Panc1 (cell line): ENCODE measurements at regions not wholly inside any gene's neighbourhood (a gene's known extent, or its start where the extent isn't known, plus 50 kb on each side); places are given as distances from the start of the nearest gene placed in this dataset.

Experiments used
- ATAC-seq: fragments of 200-7000 bp; cut with Tn5 transposase; 2 replicates; pipeline ENCODE4 v1.9.1; 2020; ENCODE audit warnings: mild to moderate bottlenecking, moderate library complexity
- BruUV-seq: library from RNA; stranded (reverse); fragments of 400-500 nt; replicated peaks from 2 replicates; lab custom pipeline; 2021; lab: Mats Ljungman, UMichigan
- CTCF ChIA-PET: fragments of 300-600 bp; sonication (Branson Sonifier 250); formaldehyde crosslinking; loops from one replicate; lab custom pipeline; 2022; ENCODE audit warnings: antibody characterized with exemption; lab: Charles Lee
- POLR2A ChIA-PET: fragments of 300-600 bp; sonication (Branson Sonifier 250); formaldehyde crosslinking; loops from one replicate; lab custom pipeline; 2022; ENCODE audit warnings: antibody characterized with exemption; lab: Charles Lee
- DNase-seq: peaks from one replicate; pipeline ENCODE4 v3.0.0-alpha.2; 2010; ENCODE audit warnings: low read depth, low spot score
- H3K27ac ChIP-seq: 2 replicates; pipeline ENCODE4 v1.5.1; 2011; ENCODE audit warnings: mild to moderate bottlenecking, low read length, inconsistent platforms
- H3K27me3 ChIP-seq: fragments of 200-500 bp; sonication (Bioruptor generic); 2 replicates; pipeline ENCODE4 v1.6.0; 2014; ENCODE audit warnings: low read length, inconsistent platforms; ENCODE audit not compliant: control insufficient read depth, insufficient read depth
- H3K36me3 ChIP-seq: fragments of 200-500 bp; sonication (Bioruptor generic); 2 replicates; pipeline ENCODE4 v1.5.1; 2014; ENCODE audit warnings: inconsistent platforms, mild to moderate bottlenecking, low read length, moderate library complexity; ENCODE audit not compliant: control insufficient read depth, insufficient read depth
- H3K4me1 ChIP-seq: 2 replicates; pipeline ENCODE4 v1.5.1; 2011; ENCODE audit warnings: inconsistent platforms, mild to moderate bottlenecking, low read length, moderate library complexity; ENCODE audit not compliant: control insufficient read depth, insufficient read depth
- H3K4me3 ChIP-seq, 2 experiments: 2 replicates each; pipeline ENCODE4 v1.5.1; 2011 to 2012; ENCODE audit warnings: low read depth in 2 of 2, low read length in 2 of 2, mild to moderate bottlenecking in 2 of 2, inconsistent platforms in 1 of 2, moderate library complexity in 1 of 2
- H3K9me3 ChIP-seq: fragments of 200-500 bp; sonication (Bioruptor generic); 2 replicates; pipeline ENCODE4 v1.5.1; 2014; ENCODE audit warnings: low read depth, mild to moderate bottlenecking, inconsistent platforms, low read length, moderate library complexity; ENCODE audit not compliant: control insufficient read depth, insufficient read depth
- POLR2AphosphoS5 ChIP-seq: IDR thresholded peaks from 2 replicates; pipeline ENCODE4 v1.6.1; 2012; ENCODE audit warnings: mild to moderate bottlenecking, low read depth, low read length, moderate library complexity
- SIN3A ChIP-seq: IDR thresholded peaks from 2 replicates; pipeline ENCODE4 v1.6.1; 2012; ENCODE audit warnings: low read depth, mild to moderate bottlenecking, low read length, moderate library complexity, borderline replicate concordance; ENCODE audit not compliant: insufficient read depth
- TCF7L2 ChIP-seq: IDR thresholded peaks from 2 replicates; pipeline ENCODE4 v1.6.1; 2011; ENCODE audit warnings: mild to moderate bottlenecking, low read depth, low read length, inconsistent platforms
- in situ Hi-C: cut with HindIII; loops from 2 replicates; pipeline ENCODE4 v1.10.0; 2016; ENCODE audit warnings: low sequenced_read_pairs, low pct_unique_long_range_greater_than_20kb
- intact Hi-C: fragments of 100-400 bp; cut with micrococcal nuclease; formaldehyde crosslinking; loops from one replicate; pipeline ENCODE4 v1.10.0; 2022; ENCODE audit not compliant: unreplicated experiment
- TF ChIP-seq, protein P1 (sequence below): fragments of 450-650 bp; IDR thresholded peaks from 2 replicates; pipeline ENCODE4 v1.5.1; 2017; ENCODE audit warnings: mild to moderate bottlenecking
- TF ChIP-seq, protein P2 (sequence below), 2 experiments: IDR thresholded peaks; 2 replicates each; pipeline ENCODE4 v1.6.1; 2011 to 2012; ENCODE audit warnings: low read depth in 2 of 2, control low read depth in 1 of 2, low read length in 1 of 2, mild to moderate bottlenecking in 1 of 2, moderate library complexity in 1 of 2; ENCODE audit not compliant: insufficient read depth in 1 of 2

DNA sequence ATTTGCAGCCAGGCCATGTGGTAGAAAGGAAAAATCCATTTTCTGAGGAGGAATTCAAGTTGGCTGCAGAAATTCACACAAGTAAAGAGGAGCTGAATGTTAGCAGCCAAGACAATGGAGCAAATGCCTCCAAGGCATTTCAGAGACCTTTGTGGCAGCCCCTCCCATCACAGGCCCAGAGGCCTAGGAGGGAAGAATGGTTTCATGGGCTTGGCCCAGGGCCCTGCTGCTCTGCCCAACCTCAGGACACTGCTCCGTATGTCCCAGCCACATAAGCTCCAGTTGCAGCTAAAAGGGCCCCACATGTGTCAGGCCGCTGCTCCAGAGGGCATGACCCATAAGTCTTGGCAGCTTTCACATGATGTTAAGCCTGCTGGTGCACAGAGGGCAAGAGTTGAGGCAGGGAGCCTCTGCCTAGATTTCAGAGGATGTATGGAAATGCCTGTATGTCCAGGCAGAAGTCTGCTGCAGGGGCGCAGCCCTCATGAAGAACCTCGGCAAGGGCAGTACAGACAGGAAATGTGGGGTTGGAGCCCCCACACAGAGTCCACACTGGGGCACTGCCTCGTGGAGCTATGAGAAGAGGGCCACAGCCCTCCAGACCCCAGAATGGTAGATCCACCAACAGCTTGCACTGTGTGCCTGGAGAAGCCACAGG, 144.2 kb upstream of the EPB41L4A start:
- no peaks in the 10 kb centered on the region for H3K9me3 ChIP-seq
- BruUV-seq = no TSS peak
- H3K4me1 ChIP-seq = no peaks in the 10 kb centered on the region
- H3K27ac ChIP-seq = no peak overlapping the region
- ATAC-seq = no peak
- intact Hi-C loops = no loop called here
- DNase-seq = no peak
- no peaks in the 10 kb centered on the region for H3K27me3 ChIP-seq
- TF ChIP-seq, protein P1, sequence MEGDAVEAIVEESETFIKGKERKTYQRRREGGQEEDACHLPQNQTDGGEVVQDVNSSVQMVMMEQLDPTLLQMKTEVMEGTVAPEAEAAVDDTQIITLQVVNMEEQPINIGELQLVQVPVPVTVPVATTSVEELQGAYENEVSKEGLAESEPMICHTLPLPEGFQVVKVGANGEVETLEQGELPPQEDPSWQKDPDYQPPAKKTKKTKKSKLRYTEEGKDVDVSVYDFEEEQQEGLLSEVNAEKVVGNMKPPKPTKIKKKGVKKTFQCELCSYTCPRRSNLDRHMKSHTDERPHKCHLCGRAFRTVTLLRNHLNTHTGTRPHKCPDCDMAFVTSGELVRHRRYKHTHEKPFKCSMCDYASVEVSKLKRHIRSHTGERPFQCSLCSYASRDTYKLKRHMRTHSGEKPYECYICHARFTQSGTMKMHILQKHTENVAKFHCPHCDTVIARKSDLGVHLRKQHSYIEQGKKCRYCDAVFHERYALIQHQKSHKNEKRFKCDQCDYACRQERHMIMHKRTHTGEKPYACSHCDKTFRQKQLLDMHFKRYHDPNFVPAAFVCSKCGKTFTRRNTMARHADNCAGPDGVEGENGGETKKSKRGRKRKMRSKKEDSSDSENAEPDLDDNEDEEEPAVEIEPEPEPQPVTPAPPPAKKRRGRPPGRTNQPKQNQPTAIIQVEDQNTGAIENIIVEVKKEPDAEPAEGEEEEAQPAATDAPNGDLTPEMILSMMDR = no peak
- no peak for TF ChIP-seq SIN3A
- TF ChIP-seq, protein P2, sequence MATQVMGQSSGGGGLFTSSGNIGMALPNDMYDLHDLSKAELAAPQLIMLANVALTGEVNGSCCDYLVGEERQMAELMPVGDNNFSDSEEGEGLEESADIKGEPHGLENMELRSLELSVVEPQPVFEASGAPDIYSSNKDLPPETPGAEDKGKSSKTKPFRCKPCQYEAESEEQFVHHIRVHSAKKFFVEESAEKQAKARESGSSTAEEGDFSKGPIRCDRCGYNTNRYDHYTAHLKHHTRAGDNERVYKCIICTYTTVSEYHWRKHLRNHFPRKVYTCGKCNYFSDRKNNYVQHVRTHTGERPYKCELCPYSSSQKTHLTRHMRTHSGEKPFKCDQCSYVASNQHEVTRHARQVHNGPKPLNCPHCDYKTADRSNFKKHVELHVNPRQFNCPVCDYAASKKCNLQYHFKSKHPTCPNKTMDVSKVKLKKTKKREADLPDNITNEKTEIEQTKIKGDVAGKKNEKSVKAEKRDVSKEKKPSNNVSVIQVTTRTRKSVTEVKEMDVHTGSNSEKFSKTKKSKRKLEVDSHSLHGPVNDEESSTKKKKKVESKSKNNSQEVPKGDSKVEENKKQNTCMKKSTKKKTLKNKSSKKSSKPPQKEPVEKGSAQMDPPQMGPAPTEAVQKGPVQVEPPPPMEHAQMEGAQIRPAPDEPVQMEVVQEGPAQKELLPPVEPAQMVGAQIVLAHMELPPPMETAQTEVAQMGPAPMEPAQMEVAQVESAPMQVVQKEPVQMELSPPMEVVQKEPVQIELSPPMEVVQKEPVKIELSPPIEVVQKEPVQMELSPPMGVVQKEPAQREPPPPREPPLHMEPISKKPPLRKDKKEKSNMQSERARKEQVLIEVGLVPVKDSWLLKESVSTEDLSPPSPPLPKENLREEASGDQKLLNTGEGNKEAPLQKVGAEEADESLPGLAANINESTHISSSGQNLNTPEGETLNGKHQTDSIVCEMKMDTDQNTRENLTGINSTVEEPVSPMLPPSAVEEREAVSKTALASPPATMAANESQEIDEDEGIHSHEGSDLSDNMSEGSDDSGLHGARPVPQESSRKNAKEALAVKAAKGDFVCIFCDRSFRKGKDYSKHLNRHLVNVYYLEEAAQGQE (IDR thresholded peaks at IDR 0.05; ENCODE audit: insufficient read depth in 1 of 2, low read depth in 2 of 2, low read length in 1 of 2) = no peak
- TF ChIP-seq TCF7L2 = no peak
- no peak for TF ChIP-seq POLR2AphosphoS5
- no peak overlapping the region for H3K4me3 ChIP-seq
- H3K36me3 ChIP-seq = no peaks in the 10 kb centered on the region
- ChIA-PET CTCF (no interaction called here), POLR2A (no interaction called here)
- in situ Hi-C loops = no loop called here

DNA sequence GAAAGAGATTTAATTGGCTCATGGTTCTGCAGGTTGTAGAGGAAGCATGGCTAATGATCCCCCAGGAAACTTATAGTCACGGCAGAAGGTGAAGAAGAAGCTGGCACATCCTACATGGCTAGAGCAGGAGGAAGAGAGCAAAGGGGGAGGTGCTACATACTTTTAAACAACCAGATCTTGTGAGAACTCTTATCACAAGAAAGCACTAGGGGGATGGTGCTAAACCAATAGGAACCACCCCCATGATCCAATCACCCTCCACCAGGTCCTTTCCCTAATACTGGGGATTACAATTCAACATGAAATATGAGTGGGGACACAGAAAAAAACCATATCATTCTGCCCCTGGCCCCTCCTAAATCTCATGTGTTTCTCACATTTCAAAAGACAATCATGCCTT, 147.2 kb upstream of the EPB41L4A start:
- in situ Hi-C loops (no loop called here), intact Hi-C loops (no loop called here)
- ChIA-PET CTCF (no interaction called here), POLR2A (no interaction called here)
- Histone ChIP-seq H3K27me3 (no peaks in the 10 kb centered on the region; the same call in 1 of the 2 replicates), H3K27ac (no peak overlapping the region), H3K36me3 (no peaks in the 10 kb centered on the region), H3K4me1 (no peaks in the 10 kb centered on the region), H3K9me3 (no peaks in the 10 kb centered on the region), H3K4me3 (no peak overlapping the region)
- no peak for TF ChIP-seq TCF7L2
- TF ChIP-seq, protein P2 (IDR thresholded peaks at IDR 0.05; ENCODE audit: insufficient read depth in 1 of 2, low read depth in 2 of 2, low read length in 1 of 2) = no peak
- TF ChIP-seq POLR2AphosphoS5 = no peak
- TF ChIP-seq, protein P1 = no peak
- TF ChIP-seq SIN3A = no peak
- ATAC-seq = no peak
- no TSS peak for BruUV-seq
- no peak for DNase-seq
